Lung (tissue), 11 donors: ENCODE measurements at regions not wholly inside any gene's neighbourhood (a gene's known extent, or its start where the extent isn't known, plus 50 kb on each side); places are given as distances from the start of the nearest gene placed in this dataset.
A peak's percentile ranks its signal among the peaks of the same experiment; 100 is the strongest.

Experiments
- ATAC-seq: fragments of 200-7000 bp; cut with Tn5 transposase; one replicate; pipeline ENCODE4 v1.9.1; 2020; ENCODE audit warnings: moderate number of reproducible peaks; ENCODE audit not compliant: insufficient read depth, low FRiP score
- DNase-seq, 3 donors: peaks; one replicate each; pipeline ENCODE4 v3.0.0-alpha.2; 2013 to 2017
- H3K27ac ChIP-seq, 2 donors: one replicate each; pipeline ENCODE4 v1.5.1; 2013; ENCODE audit warnings: mild to moderate bottlenecking in 2 of 2, moderate library complexity in 2 of 2, control low read depth in 1 of 2, inconsistent platforms in 1 of 2, low read depth in 1 of 2, low read length in 1 of 2
- H3K27me3 ChIP-seq, 3 donors: one replicate each; pipeline ENCODE4 v1.5.1; 2013; ENCODE audit warnings: low read length in 2 of 3; ENCODE audit not compliant: control insufficient read depth in 3 of 3, insufficient read depth in 3 of 3
- H3K36me3 ChIP-seq, 4 donors: one replicate each; pipeline ENCODE4 v1.5.1; 2013; ENCODE audit warnings: low read length in 4 of 4, mild to moderate bottlenecking in 1 of 4, moderate library complexity in 1 of 4; ENCODE audit not compliant: control insufficient read depth in 4 of 4, insufficient read depth in 4 of 4
- H3K4me1 ChIP-seq, 5 donors: one replicate each; pipeline ENCODE4 v1.5.1; 2013; ENCODE audit warnings: low read length in 5 of 5, mild to moderate bottlenecking in 2 of 5, moderate library complexity in 1 of 5; ENCODE audit not compliant: control insufficient read depth in 5 of 5, insufficient read depth in 5 of 5
- H3K4me3 ChIP-seq: one replicate; pipeline ENCODE4 v1.5.1; 2013; ENCODE audit warnings: mild to moderate bottlenecking, control low read depth, moderate library complexity
- H3K9ac ChIP-seq, 2 donors: one replicate each; pipeline ENCODE4 v1.5.1; 2013; ENCODE audit warnings: low read length in 2 of 2, control low read depth in 1 of 2; ENCODE audit not compliant: insufficient read depth in 1 of 2
- H3K9me3 ChIP-seq, 4 donors: one replicate each; pipeline ENCODE4 v1.5.1; 2013; ENCODE audit warnings: low read length in 3 of 4, mild to moderate bottlenecking in 1 of 4, moderate library complexity in 1 of 4; ENCODE audit not compliant: control insufficient read depth in 4 of 4, insufficient read depth in 3 of 4
- WGBS, 2 donors: extraction: QIAGEN DNeasy Blood & Tissue Kit; methylation state at CpG; one replicate each; pipeline ENCODE4 v1.1.7; 2013; 5-methylcytosine and 5-hydroxymethylcytosine counted together
- TF ChIP-seq, protein P1 (sequence below): IDR thresholded peaks from 2 replicates; pipeline ENCODE4 v1.5.1; 2012; ENCODE audit warnings: mild to moderate bottlenecking; ENCODE audit errors: control extremely low read depth, extremely low read depth
- donor health status: control.
- donor health status: control.
- donor health status: Bipolar disorder and iron deficiency.
- donor health status: healthy.
- donor health status: DM: yes; HTN: yes; CAD: no.

DNA sequence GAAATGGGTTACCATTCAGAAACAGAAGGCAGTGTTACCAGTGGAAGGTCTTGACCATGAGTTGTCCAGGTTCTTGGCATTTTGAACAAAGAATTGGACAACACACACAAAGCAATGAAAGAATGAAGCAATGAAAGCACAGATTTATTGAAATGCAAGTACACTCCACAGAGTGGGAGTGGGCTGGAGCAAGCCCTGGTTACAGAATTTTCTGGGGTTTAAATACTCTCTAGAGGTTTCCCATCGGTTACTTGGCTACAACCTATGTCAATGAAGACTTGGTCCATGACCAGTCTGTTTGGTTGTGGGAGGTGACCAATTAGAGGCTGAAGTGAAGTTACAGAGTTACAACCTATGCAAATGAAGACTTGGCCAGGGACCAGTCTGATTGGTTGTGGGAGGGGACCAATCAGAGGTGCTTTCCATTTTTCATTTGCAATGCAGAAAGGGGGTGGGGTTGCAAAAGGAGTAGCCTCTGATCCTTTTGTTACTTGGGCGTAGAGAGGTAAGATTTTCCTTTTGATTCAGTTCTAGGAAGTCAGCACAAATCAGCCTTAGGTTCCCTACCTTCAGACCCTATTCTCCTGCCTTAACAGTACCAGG, 71.7 kb upstream of the SPRY4 start:
- no peaks in the 10 kb centered on the region for H3K36me3 ChIP-seq
- H3K4me3 ChIP-seq = no peak overlapping the region
- no peak for ATAC-seq
- peaks cover 0 to 7% (median 0%) of the 10 kb centered on the region in 4 donors for H3K9me3 ChIP-seq
- H3K4me1 ChIP-seq = peaks cover 0 to 5% (median 2%) of the 10 kb centered on the region in 5 donors
- H3K27me3 ChIP-seq = no peaks in the 10 kb centered on the region
- no peak overlapping the region for H3K9ac ChIP-seq
- 92 to 97% methylated on average over 2 of the region's 2 CpGs for WGBS, 2 donors
- TF ChIP-seq, protein P1, sequence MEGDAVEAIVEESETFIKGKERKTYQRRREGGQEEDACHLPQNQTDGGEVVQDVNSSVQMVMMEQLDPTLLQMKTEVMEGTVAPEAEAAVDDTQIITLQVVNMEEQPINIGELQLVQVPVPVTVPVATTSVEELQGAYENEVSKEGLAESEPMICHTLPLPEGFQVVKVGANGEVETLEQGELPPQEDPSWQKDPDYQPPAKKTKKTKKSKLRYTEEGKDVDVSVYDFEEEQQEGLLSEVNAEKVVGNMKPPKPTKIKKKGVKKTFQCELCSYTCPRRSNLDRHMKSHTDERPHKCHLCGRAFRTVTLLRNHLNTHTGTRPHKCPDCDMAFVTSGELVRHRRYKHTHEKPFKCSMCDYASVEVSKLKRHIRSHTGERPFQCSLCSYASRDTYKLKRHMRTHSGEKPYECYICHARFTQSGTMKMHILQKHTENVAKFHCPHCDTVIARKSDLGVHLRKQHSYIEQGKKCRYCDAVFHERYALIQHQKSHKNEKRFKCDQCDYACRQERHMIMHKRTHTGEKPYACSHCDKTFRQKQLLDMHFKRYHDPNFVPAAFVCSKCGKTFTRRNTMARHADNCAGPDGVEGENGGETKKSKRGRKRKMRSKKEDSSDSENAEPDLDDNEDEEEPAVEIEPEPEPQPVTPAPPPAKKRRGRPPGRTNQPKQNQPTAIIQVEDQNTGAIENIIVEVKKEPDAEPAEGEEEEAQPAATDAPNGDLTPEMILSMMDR = no peak
- H3K27ac ChIP-seq = no peak overlapping the region
- no peak for DNase-seq

DNA sequence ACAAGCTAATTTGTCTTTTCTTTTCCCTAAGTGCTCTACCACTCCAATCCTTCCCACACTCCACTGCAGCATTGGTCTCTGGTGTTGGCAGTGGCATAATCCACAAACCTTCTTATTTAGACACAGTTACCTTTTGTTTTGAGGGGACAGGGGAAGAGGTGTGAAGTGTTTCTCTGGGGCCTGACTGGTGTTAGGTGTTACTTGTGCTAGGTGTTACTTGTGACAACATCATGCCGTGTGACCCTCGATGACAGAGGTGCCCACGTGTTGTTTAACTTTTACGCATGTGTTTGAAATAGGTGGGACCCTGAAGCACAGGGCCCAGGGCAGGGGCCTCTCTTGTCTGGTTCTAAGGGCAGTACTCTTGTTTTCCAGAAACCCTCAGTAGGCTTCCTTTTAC, 70.5 kb upstream of the SPRY4 start:
- TF ChIP-seq, protein P1 = no peak
- no peak overlapping the region for H3K4me3 ChIP-seq
- no peak overlapping the region for H3K9ac ChIP-seq
- H3K9me3 ChIP-seq = peaks cover 0 to 7% (median 0%) of the 10 kb centered on the region in 4 donors
- H3K27me3 ChIP-seq = no peaks in the 10 kb centered on the region
- WGBS, 2 donors = 69 to 72% methylated on average over 4 of the region's 4 CpGs
- peaks cover 0 to 16% (median 13%) of the 10 kb centered on the region in 5 donors for H3K4me1 ChIP-seq
- no peaks in the 10 kb centered on the region for H3K36me3 ChIP-seq
- DNase-seq = no peak
- H3K27ac ChIP-seq = no peak overlapping the region
- ATAC-seq = no peak

DNA sequence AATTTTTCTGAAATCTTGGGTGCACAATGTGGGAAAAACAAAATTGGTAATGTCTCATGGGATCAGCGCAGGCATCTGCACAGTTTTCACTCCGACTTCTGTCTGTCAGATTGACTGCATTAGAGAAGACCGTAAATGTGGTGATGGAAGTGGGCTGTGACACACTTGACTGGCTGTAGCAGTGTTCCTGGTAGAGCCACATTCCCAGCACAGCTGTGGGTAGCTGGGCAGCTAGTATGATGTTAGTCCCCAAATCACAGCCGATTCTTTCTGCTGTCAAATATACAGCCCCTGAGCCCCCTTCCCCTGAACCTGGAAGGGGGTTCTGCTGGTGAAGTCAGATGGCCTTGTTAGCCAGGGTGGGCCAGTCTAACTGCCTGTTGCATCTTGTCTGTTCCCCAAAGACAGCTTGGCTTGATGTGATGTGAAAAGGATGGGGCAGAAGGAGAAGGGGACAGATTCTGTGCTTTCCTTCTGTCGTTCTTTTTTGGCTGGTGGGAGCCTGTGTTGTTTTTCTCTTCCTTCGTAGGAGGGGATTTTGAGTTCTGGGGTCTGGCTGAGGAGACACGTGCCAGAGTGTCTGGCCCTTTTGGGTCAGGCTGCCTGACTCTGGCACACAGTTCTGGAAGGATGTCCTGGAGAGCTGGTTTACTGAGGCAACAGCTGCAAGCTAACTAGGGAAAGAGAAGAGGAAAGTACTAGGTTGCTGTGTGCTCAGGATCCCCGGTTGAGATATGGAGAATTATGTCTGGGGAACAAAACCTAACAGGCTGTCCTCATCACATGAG, 66.4 kb upstream of the SPRY4 start:
- ATAC-seq (no peak), DNase-seq (peak; percentile 30 to 73 (median 52))
- Histone ChIP-seq H3K4me1 (peaks cover 0 to 44% (median 31%) of the 10 kb centered on the region in 5 donors), H3K27me3 (no peaks in the 10 kb centered on the region), H3K36me3 (no peaks in the 10 kb centered on the region), H3K4me3 (no peak overlapping the region), H3K9ac (peak overlapping the region; percentile 16 to 47), H3K9me3 (peaks cover 0 to 3% (median 0%) of the 10 kb centered on the region in 4 donors), H3K27ac (peak overlapping the region; percentile 35 to 58)
- TF ChIP-seq, protein P1 = no peak
- 78 to 82% methylated on average over 8 of the region's 8 CpGs for WGBS, 2 donors
